ENCODE measurements at regions not wholly inside any gene's neighbourhood (a gene's known extent, or its start where the extent isn't known, plus 50 kb on each side); places are given as distances from the start of the nearest gene placed in this dataset.

DNA sequence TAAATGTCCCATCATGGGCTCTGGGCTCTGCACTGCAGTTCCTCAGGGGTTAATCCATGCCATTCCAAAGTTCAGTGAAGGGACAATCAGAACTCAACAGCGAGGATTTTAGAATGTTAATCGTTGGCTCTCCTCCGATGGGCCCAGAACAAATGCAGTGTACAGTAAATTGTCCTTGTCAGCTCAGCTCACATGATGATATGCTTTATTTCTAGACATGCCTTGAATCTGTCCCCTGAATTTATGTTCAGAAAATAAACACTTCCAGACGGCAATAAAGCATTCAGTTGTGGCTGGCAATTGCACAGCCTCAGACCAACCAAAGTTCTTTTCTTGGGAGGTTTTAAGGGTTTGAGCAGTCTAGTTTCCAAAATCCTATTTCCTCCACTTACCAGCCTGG, 981.2 kb downstream of the BCL11A start:
- DNase-seq (ENCODE audit: low read depth in 2 of 2) = no peak

DNA sequence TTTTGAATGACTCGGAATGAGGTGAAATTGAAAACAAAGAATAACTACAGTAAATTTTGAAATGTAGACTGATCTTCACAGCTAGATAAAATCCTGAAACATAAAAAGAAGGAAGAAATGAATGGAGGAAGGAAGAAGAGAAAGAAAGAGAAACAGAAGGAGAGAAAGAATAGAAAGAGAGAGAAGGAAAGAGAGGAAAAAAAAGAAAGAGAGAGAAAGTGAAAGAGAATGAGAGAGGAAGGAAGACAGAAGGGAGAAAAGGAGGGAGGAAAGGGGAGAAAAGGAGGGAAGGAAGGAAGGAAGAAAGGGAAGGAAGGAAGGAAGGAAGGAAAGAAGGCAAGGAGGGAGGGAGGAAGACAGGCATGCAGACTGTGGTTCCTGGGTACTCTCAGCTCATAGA, 982.6 kb downstream of the BCL11A start:
- DNase-seq (ENCODE audit: low read depth in 2 of 2) = no peak

DNA sequence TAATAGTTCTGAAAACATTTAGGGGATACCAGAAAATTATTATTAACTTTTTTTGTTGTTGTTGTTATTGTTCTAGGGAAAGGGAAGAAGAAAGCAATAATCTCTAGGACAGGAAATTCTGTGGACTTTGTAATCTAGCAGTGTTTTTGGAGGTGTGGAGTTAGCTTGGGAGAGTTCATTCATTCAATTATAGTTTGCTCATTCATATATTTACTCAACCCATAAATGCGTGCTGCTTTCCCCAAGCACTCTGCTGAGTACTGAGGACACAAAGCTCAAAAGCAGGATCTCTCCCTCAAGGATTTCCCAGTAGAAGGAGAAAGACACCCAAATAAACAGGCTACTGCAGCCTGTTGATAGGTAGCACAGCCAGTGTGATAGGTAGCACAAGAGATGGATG, 984.3 kb downstream of the BCL11A start:
- no peak for DNase-seq (ENCODE audit: low read depth in 2 of 2)

DNA sequence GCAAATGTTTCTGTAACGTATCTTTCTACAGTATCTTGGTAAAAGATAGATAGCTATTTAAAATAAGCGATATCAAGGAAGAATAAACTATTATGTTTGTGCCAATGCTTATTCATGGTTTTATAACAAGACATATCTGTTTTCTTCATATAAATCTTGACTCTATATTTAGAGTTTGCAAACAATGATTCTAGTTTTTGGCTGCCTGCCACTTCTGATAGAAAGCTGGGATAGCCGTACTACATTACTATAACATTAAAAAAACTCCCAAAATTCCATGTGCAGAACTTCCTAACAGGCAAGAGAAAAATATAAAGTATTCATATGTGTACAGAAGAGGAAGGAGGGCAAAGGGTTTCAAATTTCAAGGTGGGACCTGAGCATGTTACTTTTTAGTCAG, 985.0 kb downstream of the BCL11A start:
- DNase-seq (ENCODE audit: low read depth in 2 of 2) = no peak

DNA sequence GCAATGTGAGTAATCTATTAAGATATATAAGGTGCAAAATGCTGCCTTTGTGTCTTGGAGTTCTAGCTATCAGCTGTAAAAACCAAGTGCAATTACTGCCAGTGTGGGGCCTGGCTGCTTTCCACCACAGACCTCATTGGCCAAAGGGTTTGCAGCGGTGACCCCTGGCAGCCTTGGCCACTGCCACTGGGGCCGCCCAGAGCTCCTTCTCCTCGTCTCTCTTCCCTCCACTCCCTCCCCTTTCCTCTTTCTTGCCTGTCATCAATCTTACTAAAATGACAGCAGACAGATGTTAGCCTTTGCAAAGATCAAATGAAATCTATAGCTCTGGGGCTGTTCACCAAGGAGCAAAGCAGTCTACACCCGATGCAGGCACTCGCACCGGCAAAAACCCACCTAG, 986.3 kb downstream of the BCL11A start:
- DNase-seq (ENCODE audit: low read depth in 2 of 2) = no peak

DNA sequence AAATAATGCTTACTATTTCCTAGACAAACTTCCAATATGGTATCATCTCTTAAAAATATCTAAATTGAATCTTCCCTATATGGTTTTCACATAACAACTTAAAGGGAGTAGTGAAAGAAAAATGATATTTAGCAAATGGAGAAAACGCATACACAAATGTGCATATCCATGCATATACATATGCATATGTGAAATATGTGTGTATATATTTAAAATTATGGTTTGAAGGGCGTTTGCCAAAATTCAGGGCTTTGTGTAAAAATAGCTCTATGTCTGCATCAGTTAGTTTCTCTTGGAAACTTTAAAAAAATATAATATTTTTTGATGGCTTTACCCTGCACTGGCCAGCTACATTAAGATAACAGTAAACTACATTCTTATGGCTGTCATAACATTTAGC, 986.7 kb downstream of the BCL11A start:
- DNase-seq (ENCODE audit: low read depth in 2 of 2) = no peak

DNA sequence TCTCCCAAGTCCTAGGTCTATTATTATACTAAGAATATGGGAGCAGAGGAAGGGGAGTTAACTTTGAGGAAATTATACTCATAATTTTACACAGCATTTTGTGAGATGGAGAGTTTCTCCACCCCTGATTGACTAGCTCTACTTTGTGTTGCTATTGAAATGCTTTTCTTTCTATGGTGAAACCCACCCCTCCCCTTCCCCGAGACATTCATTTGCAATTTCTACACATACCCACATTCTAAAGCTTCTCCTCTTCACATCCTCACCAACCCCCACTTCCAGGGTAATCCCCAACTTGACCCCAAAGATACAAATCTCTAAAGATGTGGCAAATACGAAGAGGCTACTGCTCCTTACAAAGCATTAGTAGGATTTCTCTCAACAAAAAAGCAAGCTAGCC, 992.2 kb downstream of the BCL11A start:
- DNase-seq (ENCODE audit: low read depth in 2 of 2) = no peak

DNA sequence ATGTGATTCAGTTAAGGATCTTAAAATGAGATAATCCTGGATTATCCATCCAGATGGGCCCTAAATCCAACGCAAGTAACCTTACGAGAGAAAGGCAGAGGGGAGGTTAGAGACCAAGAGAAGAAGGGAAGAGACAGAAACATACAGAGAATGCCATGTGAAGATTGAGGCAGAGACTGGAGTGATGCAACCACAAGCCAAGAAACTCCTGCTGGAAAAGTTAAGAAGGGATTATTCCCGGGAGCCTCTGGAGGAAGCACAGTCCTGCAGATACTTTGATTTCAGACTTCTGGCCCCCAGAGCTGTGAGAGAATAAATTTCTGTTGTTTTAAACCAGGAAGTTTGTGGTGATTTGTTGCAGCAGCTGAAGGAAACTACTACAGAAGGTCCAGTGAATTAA, 992.7 kb downstream of the BCL11A start:
- no peak for DNase-seq (ENCODE audit: low read depth in 2 of 2)

DNA sequence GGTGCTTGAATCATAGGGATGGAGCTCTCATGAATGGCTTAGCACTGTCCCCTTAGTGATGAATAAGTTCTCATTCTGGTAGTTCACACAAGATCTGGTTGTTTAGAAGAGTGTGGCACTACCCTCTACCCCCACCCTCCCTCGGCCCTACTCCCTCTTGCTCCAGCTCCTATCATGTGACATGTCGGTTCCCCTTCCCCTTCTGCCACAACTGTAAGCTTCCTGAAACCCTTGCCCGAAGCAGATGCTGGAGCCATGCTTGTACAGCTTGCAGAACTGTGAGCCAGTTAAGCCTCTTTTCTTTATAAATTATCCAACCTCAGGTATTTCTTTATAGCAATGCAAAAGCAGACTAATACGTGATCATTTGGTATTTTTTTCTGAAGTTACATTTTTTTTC, 1012.6 kb downstream of the BCL11A start:
- DNase-seq (ENCODE audit: low read depth in 2 of 2) = no peak

DNA sequence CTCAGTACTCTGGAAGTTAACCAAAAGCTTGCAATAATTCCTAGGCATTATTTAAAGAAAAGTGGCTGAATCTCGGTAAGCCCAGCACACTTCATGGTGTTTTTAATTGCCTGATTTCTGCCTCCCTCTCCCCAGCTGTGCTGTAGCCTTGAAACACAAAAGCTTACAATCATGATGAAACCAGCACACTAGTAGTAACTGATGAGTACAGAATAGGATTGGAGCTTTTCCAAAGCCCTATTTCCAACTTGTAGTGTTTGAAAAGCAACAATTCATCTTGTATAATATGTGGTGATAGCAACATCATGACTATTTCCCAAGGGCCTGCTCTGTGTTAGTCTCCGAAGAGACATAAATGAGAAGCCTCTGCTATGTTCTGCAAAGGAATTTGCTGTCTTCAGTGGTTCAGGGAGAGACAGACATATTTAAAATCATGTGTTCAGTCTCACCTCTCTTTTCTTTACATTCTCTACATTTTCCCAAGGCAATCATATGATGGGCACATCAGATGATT, 1015.0 kb downstream of the BCL11A start:
- DNase-seq (ENCODE audit: low read depth in 2 of 2) = no peak

DNA sequence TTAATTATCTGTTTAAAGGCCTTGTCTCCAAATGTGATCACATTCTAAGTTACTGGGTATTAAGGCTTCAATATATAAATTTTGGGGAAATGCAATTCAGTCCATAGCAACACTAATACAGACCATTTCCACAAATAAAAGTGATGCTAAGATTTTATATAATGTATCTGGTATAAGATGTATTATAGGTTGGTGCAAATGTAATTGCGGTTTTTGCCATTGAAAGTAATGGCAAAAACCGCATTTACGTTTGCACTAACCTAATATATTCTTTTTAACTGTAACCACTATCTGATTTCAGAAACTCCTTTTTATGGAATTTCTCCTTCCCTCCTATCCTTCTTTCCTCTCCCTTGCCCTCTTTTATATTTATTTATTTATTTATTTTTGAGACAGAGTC, 1020.6 kb downstream of the BCL11A start:
- no peak for DNase-seq (ENCODE audit: low read depth in 2 of 2)

DNA sequence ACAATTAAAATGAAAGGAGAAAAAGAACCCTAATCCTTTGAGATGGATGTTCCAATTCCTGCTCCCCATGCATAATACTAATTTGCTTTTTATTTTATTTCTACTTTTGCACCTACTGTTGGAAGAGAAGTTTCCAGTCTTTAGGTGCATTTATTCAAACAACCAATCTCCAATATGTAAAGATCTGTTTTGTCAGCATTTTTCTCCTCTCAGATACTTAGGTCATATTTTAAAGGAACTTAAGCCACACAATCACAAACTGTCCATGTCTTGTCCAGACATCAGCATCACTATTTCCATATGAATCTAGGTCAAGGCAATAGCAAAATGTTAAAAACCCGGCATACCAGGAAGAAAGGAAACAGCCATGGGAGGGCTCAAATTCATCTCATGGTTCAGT, 1023.2 kb downstream of the BCL11A start:
- DNase-seq (ENCODE audit: low read depth in 2 of 2) = no peak

DNA sequence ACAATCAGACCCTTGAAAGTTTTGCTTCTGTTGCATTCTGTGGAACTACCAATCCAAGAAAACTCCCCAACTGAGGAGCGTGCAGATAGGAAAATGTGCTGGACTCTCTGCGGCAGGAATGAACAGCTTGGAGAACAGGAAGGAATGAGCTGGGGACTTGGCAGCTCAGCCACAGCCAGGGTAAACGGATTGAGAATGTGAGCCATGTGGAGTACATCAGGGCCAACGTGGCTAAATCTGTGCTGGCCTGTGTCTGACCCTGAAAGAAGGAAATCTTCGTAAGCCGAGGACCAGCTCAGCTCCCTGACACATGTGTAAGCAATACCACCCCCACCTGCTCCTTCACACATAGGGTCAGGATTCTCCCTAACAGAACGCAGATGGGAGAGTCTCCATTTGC, 1023.7 kb downstream of the BCL11A start:
- DNase-seq (ENCODE audit: low read depth in 2 of 2) = no peak

DNA sequence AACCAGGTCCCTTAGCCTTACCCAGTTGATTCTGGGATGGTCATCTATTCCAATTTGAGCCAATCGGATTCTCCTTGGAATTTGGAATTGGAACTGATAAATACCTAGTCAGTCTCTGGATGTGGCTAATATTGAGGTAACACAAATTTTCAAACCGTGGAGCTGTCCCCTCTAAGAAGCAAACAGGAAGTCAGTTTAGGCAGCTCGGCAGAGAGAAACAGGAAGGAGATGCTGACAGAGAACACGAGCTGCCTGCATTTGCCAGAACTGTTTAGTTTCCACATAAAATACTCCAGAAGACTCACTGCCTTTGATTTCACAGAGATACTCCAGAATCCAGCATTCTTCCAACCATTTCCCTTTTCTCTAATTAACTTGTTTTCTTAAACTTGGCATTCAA, 1024.9 kb downstream of the BCL11A start:
- no peak for DNase-seq (ENCODE audit: low read depth in 2 of 2)

DNA sequence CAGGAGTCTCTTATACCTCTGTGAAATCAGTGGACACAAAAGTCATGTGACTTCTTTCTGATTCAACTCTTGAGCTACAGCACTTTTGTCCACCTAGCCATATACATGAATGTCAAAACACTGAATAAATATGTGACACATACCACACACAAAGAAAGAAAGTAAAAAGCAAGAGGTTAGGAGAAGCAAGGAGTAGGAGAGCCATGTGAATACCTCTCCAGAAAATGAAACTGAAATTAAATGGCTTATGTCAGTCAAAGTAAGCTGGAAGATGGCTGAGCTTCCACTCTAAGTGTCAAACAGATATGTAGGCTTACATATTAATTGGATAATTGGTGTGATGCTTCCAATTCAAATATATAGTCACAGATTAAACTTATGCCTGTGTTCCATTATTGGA, 1050.5 kb downstream of the BCL11A start:
- no peak for DNase-seq (ENCODE audit: low read depth in 2 of 2)

DNA sequence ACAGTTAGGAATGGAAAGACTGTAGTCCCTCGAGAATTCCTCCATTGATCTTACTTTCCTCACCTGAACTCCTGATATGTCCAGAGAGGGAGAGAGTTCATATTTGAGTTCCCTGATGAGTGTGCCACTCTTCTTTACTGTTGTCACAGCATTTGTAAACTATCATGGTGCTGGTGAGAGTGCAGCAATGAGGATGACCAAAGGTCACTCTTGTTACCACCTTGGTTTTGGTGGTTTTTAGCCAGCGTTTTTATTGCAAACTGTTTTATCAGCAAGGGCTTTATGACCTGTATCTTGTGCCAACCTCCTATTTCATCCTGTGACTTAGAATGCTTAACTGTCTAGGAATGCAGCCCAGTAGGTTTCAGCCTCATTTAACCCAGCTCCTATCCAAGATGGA, 1062.5 kb downstream of the BCL11A start:
- no peak for DNase-seq (ENCODE audit: low read depth in 2 of 2)

DNA sequence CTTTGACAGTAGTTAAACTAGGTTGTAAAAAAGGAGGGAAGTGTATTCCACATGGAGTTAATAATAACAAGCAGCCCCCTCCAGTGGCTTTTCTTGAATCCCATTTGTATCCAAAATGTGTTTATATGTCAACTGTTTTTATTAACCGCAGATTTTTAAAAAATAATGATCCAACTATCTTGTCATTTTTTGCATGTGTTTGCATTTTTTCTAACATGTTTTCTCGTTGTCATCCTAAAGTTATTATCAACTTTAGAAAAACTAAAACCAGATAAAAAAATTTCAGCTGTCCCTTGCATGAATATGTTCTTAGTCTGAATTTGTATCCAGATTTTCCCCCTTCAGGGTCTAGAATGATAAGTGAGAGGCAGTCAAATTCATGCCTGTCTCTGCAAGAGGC, 1063.3 kb downstream of the BCL11A start:
- DNase-seq (ENCODE audit: low read depth in 2 of 2) = no peak

DNA sequence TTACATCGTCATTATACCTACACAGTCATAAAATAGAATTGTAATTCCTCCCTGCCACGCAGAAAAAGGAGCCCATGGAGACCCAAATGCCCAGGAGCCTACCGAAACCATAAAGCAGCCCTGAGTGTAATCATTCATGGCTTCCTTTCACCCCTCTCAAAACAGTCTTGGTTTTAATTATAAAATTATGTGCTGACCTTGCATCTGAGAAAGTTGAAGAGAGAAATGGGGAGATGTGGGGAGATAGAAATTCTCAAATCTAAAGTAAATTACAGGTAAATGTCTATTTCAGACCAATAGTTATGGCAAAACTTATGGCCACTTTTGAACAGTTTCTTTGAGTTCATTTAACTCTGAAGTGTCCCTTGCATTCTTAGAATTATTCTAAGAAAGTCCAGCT, 1068.8 kb downstream of the BCL11A start:
- DNase-seq (ENCODE audit: low read depth in 2 of 2) = no peak

DNA sequence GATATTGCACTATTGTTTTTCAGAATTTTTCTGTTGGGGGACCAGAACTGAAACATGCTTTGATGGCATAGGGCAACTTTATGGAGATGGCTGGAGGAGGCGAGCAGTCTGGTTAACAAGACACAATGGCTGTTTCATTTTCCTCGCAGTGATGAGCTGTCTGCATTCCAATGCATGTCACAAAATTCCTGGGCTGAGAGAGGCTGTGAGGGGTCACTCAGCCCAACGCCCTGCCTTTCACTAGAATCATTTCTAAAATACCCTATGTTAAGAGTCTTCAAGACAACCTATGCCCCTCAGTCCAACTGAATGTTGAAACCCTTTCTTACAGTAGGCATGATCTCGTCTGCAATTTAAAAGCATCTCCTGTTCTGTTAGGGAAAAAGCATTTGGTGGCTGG, 1090.0 kb downstream of the BCL11A start:
- no peak for DNase-seq (ENCODE audit: low read depth in 2 of 2)

DNA sequence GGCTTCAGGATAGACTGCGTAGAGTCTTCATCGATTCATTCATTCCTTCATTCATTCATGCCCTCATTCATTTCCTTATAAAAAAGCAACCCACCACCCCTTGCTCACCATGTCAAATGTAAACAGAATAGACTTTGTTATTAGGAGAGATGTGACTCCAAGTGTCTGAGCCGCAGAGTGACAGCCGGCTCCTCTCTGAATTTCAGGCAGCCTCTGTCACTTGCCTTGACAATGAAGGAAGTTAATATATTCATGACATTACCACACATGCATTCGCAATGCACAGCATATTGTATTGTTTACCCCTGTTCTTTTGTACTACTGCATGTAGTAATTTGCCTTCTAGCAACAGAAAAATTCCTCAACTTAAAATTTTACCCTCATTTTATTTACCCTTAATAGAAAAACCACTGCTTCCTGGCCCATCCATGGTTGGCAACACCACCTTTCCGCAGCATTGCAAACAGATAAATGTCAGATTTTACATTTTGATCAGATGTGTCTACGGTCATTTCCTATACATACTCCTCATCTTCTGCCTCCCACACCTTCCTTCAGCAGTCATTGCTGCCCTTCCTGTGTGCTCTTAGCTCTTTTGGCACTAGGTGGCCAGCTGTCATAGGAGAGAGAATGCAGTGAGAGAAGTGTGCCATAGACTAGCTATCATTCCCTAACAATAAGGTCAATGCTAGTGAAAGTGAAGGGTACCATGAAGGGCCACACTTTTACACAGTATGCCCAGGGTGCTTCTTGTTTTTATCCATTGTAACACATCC, 1090.8 kb downstream of the BCL11A start:
- no peak for DNase-seq (ENCODE audit: low read depth in 2 of 2)

DNA sequence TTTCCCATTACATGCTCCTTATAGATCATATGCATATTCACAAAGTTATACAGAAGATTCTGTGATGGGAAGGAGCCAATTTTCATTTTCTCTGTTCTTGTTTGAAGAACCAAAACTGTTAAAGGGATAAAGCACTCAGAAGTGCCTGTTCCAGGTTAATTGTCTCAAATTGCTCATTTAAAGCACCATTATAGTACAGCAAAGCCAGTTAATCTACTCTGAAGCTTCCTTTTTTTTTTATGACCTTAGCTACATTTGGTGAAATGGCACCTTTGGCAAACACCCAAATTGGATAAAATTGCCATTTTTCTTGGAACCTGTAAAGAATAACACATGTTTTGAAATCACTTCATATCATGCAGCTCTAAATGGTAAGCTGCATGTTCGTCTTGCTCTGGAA, 1092.3 kb downstream of the BCL11A start:
- DNase-seq (ENCODE audit: low read depth in 2 of 2) = no peak

DNA sequence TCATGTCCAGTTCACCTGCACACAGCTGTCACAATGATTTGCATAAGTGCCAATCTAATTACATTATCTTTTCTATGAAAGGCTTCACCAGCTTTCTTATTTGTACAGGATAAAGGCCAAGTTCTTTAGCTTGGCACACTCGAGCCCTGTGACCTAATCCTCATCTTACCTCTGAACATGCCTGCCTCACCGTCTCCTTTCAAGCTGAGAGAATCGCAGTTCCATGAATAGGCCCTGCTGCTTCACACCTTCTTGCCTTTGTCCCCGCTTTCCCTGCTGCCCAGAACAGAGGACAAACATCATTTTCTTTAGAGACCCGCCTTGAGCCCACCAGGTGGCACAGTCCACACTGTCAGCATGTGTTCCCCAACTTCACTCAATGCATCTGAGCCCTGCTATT, 1094.7 kb downstream of the BCL11A start:
- DNase-seq (ENCODE audit: low read depth in 2 of 2) = no peak

DNA sequence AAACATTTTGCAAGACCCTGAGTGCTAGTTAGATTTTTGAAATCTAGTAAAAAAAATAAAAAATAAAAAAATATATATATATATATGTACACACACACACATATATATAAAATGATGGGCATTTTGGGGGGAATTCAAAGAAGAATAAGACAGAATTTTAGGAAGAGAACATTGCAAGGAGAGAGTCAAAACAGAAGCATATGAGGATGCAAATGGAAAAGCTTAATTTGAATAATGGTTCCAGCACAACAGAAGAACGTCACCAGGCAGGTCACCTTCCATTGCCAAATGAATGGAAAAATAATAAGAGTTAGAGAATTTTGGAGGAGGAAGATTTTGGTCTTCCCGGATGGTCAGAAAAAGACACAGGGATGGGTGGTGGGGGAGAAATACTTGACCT, 1097.2 kb downstream of the BCL11A start:
- DNase-seq (ENCODE audit: low read depth in 2 of 2) = no peak

DNA sequence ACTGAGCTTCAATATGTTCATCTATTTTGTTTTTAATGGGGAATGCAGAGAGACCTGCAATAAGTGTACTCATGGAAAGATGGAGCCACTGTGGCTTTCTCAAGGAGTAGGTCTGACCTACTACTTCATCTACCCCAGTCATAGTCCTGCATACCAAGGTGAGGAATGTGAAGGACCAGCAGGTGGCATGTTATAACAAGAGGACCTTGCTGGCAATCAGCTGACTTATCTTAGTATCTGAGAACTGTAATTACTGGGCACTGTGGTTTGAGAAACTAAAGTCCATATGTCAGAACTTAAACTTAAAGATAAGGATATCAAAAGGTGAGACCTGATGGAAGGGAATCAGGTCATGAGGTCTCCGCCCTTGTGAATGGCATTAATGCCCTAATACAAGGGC, 1104.2 kb downstream of the BCL11A start:
- DNase-seq (ENCODE audit: low read depth in 2 of 2) = no peak
